ENCODE measurements at regions not wholly inside any gene's neighbourhood (a gene's known extent, or its start where the extent isn't known, plus 50 kb on each side); places are given as distances from the start of the nearest gene placed in this dataset.
A peak's percentile ranks its signal among the peaks of the same experiment; 100 is the strongest.

DNA sequence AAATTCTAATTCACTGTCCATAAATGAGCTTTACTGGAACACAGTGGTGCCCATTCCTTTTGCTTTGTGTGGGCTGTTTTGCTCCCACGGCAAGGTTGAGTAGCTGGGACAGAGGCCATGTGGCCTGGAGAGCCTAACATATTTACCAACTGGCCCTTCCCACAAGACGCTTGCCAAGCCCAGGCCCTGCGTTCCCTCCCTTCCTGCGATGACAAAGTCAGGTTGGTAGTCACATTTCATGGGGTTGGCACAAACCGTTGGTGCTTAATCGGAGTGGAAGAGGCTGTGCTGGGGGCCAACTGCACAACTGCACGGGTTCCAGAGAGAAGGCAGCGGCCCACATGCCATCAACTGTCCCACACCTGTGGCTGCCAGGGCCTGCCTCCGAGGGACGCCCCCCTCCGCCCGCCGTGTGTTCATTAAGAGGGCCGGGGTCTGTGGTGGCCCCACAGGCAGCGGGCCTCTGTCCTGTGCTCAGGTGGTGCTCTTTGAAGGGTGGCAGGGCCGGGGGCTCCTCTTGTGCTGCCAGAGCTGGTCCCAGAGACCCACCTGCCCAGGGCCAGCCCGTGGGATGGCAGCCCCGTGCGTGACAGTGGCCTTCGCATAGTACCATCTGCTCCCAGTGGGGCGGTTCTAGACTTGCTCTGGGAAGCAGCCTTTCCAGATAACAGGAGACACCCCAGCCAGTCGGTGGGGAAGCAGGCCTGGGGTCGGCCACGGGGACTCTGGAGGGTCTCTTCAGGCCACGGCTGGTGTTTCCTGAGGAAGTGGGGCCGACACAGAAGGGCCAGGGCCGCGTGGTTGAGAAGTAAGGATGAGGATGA is 81.5 kb upstream of the CLDN5 start (continued):
- TF ChIP-seq, protein P1, sequence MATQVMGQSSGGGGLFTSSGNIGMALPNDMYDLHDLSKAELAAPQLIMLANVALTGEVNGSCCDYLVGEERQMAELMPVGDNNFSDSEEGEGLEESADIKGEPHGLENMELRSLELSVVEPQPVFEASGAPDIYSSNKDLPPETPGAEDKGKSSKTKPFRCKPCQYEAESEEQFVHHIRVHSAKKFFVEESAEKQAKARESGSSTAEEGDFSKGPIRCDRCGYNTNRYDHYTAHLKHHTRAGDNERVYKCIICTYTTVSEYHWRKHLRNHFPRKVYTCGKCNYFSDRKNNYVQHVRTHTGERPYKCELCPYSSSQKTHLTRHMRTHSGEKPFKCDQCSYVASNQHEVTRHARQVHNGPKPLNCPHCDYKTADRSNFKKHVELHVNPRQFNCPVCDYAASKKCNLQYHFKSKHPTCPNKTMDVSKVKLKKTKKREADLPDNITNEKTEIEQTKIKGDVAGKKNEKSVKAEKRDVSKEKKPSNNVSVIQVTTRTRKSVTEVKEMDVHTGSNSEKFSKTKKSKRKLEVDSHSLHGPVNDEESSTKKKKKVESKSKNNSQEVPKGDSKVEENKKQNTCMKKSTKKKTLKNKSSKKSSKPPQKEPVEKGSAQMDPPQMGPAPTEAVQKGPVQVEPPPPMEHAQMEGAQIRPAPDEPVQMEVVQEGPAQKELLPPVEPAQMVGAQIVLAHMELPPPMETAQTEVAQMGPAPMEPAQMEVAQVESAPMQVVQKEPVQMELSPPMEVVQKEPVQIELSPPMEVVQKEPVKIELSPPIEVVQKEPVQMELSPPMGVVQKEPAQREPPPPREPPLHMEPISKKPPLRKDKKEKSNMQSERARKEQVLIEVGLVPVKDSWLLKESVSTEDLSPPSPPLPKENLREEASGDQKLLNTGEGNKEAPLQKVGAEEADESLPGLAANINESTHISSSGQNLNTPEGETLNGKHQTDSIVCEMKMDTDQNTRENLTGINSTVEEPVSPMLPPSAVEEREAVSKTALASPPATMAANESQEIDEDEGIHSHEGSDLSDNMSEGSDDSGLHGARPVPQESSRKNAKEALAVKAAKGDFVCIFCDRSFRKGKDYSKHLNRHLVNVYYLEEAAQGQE (IDR thresholded peaks at IDR 0.05; ENCODE audit: borderline replicate concordance), result no peak
- TF ChIP-seq, protein P1 (CRISPR knock-in tag; IDR thresholded peaks at IDR 0.05; ENCODE audit: low read depth), result 0 out of 2 replicates have a peak, but pooled peaks have one; percentile 18
- TF ChIP-seq RBM39 (optimal IDR thresholded peaks at IDR 0.05; ENCODE audit: low read depth, low read length) (no peak), KLF10 (CRISPR knock-in tag; IDR thresholded peaks at IDR 0.05) (no peak), GTF2E2 (tag; IDR thresholded peaks at IDR 0.05) (no peak), COPS2 (conservative IDR thresholded peaks at IDR 0.05) (no peak), TAF9B (IDR thresholded peaks at IDR 0.05; ENCODE audit: partially characterized antibody) (no peak), TCF7 (IDR thresholded peaks at IDR 0.05; ENCODE audit: borderline replicate concordance) (no peak), MAZ (CRISPR knock-in tag; conservative IDR thresholded peaks at IDR 0.05 in 1 of 2, IDR thresholded peaks at IDR 0.05 in 1 of 2) (no peak), ZNF146 (CRISPR knock-in tag; IDR thresholded peaks at IDR 0.05; ENCODE audit: unreplicated experiment) (no peak)
- TF ChIP-seq, protein P2, sequence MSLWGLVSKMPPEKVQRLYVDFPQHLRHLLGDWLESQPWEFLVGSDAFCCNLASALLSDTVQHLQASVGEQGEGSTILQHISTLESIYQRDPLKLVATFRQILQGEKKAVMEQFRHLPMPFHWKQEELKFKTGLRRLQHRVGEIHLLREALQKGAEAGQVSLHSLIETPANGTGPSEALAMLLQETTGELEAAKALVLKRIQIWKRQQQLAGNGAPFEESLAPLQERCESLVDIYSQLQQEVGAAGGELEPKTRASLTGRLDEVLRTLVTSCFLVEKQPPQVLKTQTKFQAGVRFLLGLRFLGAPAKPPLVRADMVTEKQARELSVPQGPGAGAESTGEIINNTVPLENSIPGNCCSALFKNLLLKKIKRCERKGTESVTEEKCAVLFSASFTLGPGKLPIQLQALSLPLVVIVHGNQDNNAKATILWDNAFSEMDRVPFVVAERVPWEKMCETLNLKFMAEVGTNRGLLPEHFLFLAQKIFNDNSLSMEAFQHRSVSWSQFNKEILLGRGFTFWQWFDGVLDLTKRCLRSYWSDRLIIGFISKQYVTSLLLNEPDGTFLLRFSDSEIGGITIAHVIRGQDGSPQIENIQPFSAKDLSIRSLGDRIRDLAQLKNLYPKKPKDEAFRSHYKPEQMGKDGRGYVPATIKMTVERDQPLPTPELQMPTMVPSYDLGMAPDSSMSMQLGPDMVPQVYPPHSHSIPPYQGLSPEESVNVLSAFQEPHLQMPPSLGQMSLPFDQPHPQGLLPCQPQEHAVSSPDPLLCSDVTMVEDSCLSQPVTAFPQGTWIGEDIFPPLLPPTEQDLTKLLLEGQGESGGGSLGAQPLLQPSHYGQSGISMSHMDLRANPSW (CRISPR knock-in tag; IDR thresholded peaks at IDR 0.05), result peak; percentile 61; the same call in 1 of the 2 replicates
- TF ChIP-seq, protein P3, sequence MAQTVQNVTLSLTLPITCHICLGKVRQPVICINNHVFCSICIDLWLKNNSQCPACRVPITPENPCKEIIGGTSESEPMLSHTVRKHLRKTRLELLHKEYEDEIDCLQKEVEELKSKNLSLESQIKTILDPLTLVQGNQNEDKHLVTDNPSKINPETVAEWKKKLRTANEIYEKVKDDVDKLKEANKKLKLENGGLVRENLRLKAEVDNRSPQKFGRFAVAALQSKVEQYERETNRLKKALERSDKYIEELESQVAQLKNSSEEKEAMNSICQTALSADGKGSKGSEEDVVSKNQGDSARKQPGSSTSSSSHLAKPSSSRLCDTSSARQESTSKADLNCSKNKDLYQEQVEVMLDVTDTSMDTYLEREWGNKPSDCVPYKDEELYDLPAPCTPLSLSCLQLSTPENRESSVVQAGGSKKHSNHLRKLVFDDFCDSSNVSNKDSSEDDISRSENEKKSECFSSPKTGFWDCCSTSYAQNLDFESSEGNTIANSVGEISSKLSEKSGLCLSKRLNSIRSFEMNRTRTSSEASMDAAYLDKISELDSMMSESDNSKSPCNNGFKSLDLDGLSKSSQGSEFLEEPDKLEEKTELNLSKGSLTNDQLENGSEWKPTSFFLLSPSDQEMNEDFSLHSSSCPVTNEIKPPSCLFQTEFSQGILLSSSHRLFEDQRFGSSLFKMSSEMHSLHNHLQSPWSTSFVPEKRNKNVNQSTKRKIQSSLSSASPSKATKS (CRISPR knock-in tag; IDR thresholded peaks at IDR 0.05), result no peak
- TF ChIP-seq, protein P4, sequence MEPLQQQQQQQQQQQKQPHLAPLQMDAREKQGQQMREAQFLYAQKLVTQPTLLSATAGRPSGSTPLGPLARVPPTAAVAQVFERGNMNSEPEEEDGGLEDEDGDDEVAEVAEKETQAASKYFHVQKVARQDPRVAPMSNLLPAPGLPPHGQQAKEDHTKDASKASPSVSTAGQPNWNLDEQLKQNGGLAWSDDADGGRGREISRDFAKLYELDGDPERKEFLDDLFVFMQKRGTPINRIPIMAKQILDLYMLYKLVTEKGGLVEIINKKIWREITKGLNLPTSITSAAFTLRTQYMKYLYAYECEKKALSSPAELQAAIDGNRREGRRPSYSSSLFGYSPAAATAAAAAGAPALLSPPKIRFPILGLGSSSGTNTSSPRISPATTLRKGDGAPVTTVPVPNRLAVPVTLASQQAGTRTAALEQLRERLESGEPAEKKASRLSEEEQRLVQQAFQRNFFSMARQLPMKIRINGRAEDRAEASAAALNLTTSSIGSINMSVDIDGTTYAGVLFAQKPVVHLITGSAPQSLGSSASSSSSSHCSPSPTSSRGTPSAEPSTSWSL (CRISPR knock-in tag; IDR thresholded peaks at IDR 0.05; ENCODE audit: borderline replicate concordance), result no peak
